Natural killer cell (primary cell): ENCODE measurements at regions not wholly inside any gene's neighbourhood (a gene's known extent, or its start where the extent isn't known, plus 50 kb on each side); places are given as distances from the start of the nearest gene placed in this dataset.

Experiments
- ATAC-seq, 3 donors: fragments of 150-1000 bp in 2 of 3; fragments of 200-7000 bp in 1 of 3; cut with Tn5 transposase; 1 replicate in 1 of 3; 2 replicates in 2 of 3; pipeline ENCODE4 v1.10.0; 2021; ENCODE audit warnings: mild to moderate bottlenecking in 2 of 3, moderate library complexity in 2 of 3
- DNase-seq, 2 donors: peaks; one replicate each; pipeline versions ENCODE4 v3.0.0 to v3.0.0-alpha.2; 2013 to 2021; ENCODE audit warnings: mixed read lengths in 1 of 2
- H3K27ac ChIP-seq: one replicate; pipeline ENCODE4 v1.5.1; 2013; ENCODE audit warnings: mild to moderate bottlenecking, low read length
- H3K27me3 ChIP-seq: one replicate; pipeline ENCODE4 v1.6.1; 2013; ENCODE audit warnings: low read length; ENCODE audit not compliant: control insufficient read depth, insufficient read depth
- H3K36me3 ChIP-seq: one replicate; pipeline ENCODE4 v1.6.1; 2013; ENCODE audit warnings: low read length; ENCODE audit not compliant: control insufficient read depth, insufficient read depth
- H3K4me1 ChIP-seq: one replicate; pipeline ENCODE4 v1.6.1; 2013; ENCODE audit warnings: low read length; ENCODE audit not compliant: control insufficient read depth, insufficient read depth
- H3K4me3 ChIP-seq: one replicate; pipeline ENCODE4 v1.5.1; 2013; ENCODE audit warnings: low read length
- H3K9me3 ChIP-seq: one replicate; pipeline ENCODE4 v1.6.1; 2013; ENCODE audit warnings: low read length; ENCODE audit not compliant: control insufficient read depth, insufficient read depth
- H3K27ac Mint-ChIP-seq, 2 donors: one replicate each; pipeline ENCODE4 v1.8.0; 2022; ENCODE audit warnings: mild to moderate bottlenecking in 2 of 2, mixed read lengths in 2 of 2, moderate library complexity in 1 of 2
- H3K27me3 Mint-ChIP-seq, 2 donors: one replicate each; pipeline ENCODE4 v1.8.0; 2022; ENCODE audit warnings: low read depth in 2 of 2, mixed read lengths in 2 of 2
- H3K36me3 Mint-ChIP-seq: one replicate; pipeline ENCODE4 v1.8.0; 2022; ENCODE audit warnings: mixed read lengths
- H3K4me1 Mint-ChIP-seq, 2 donors: one replicate each; pipeline ENCODE4 v1.8.0; 2022; ENCODE audit warnings: mixed read lengths in 2 of 2
- H3K4me3 Mint-ChIP-seq: one replicate; pipeline ENCODE4 v1.8.0; 2022; ENCODE audit warnings: mild to moderate bottlenecking, moderate library complexity, mixed read lengths
- H3K9me3 Mint-ChIP-seq, 2 donors: one replicate each; pipeline ENCODE4 v1.8.0; 2022; ENCODE audit warnings: mixed read lengths in 2 of 2
- CTCF ChIP-seq: fragments of 200-600 bp; IDR thresholded peaks from one replicate; pipeline ENCODE4 v1.8.0; 2022; ENCODE audit warnings: antibody characterized with exemption
- WGBS: methylation state at CpG from one replicate; pipeline ENCODE4 v1.1.7; 2013; ENCODE audit warnings: missing lambda C conversion rate; ENCODE audit not compliant: insufficient coverage; 5-methylcytosine and 5-hydroxymethylcytosine counted together
- intact Hi-C: fragments of 100-400 bp; cut with micrococcal nuclease; formaldehyde crosslinking; loops from one replicate; pipeline ENCODE4 v1.14.2; 2022

GRCh38 chr4:166499820-166500219 is 626.8 kb downstream of the TLL1 start:
- no peak overlapping the region for H3K27ac ChIP-seq
- intact Hi-C loops: no loop called here
- WGBS: 13% methylated on average over 4 of the region's 4 CpGs
- no peaks in the 10 kb centered on the region for H3K4me1 Mint-ChIP-seq
- no peaks in the 10 kb centered on the region for H3K27me3 Mint-ChIP-seq
- H3K27me3 ChIP-seq: no peaks in the 10 kb centered on the region
- no peaks in the 10 kb centered on the region for H3K4me1 ChIP-seq
- H3K9me3 Mint-ChIP-seq: peaks cover 22 to 24% of the 10 kb centered on the region in 2 donors
- no peak for TF ChIP-seq CTCF
- ATAC-seq: no peak
- H3K4me3 ChIP-seq: no peak overlapping the region
- no peaks in the 10 kb centered on the region for H3K9me3 ChIP-seq
- no peak overlapping the region for H3K4me3 Mint-ChIP-seq
- H3K36me3 Mint-ChIP-seq: peaks cover 7% of the 10 kb centered on the region
- H3K27ac Mint-ChIP-seq: no peak overlapping the region
- no peaks in the 10 kb centered on the region for H3K36me3 ChIP-seq
- no peak for DNase-seq

DNA sequence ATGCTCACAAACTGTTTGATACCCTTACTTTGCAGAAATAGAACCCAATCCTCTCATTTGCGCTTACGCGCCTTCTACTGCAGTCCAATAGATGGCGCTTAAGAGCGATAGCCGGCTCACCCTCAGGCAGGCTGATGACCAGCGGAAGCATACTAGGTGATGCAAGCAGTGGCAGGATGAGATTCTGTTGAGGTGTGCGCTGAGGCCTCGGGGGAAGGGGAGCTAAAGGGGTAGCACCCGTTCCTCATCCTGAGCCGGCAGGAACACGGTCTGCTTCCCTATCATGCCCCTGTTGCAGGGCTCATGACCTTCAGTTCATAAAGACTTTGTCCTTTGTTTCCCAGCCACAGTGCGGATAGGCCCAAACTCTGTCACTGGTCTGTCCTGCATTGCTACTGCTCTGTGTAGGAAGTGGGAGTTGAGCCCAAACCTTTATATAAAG is 628.9 kb downstream of the TLL1 start:
- DNase-seq: no peak
- no peak overlapping the region for H3K4me3 ChIP-seq
- H3K36me3 ChIP-seq: no peaks in the 10 kb centered on the region
- Mint-ChIP-seq H3K4me1 (no peaks in the 10 kb centered on the region), H3K36me3 (peaks cover 7% of the 10 kb centered on the region), H3K4me3 (no peak overlapping the region), H3K27me3 (no peaks in the 10 kb centered on the region), H3K9me3 (peaks cover 24% of the 10 kb centered on the region in 2 donors), H3K27ac (no peak overlapping the region)
- no peaks in the 10 kb centered on the region for H3K9me3 ChIP-seq
- TF ChIP-seq CTCF: no peak
- intact Hi-C loops: no loop called here
- H3K27me3 ChIP-seq: no peaks in the 10 kb centered on the region
- H3K4me1 ChIP-seq: no peaks in the 10 kb centered on the region
- H3K27ac ChIP-seq: no peak overlapping the region
- 67% methylated on average over 13 of the region's 13 CpGs for WGBS
- ATAC-seq: peak in 1 of 3 donors; percentile 17

DNA sequence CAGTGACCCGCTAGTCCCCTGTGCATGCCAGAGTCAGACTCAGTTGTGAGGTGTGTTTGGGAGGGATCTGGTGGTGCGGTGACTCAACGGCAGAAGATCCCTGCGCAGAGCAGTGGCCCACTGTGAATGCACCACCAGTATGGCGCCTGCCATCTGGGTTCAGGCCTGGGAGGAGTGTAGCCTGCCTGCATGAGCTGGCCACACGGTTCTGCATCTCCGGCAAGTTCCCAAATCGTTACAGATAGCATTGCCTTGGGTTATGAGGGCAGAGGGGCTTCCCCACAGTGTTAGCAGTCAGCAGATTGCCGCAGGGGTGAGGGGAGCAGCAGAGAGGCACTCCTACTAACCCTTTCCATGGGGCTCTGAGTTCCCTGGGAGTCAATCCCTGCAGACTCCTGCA is 629.6 kb downstream of the TLL1 start:
- Mint-ChIP-seq H3K4me1 (no peaks in the 10 kb centered on the region), H3K9me3 (peaks cover 23 to 25% of the 10 kb centered on the region in 2 donors), H3K27ac (no peak overlapping the region), H3K4me3 (no peak overlapping the region), H3K36me3 (peaks cover 7% of the 10 kb centered on the region), H3K27me3 (no peaks in the 10 kb centered on the region)
- H3K4me3 ChIP-seq: no peak overlapping the region
- WGBS: 88% methylated on average over 9 of the region's 9 CpGs
- no peaks in the 10 kb centered on the region for H3K9me3 ChIP-seq
- DNase-seq (no peak), ATAC-seq (no peak)
- intact Hi-C loops: no loop called here
- no peaks in the 10 kb centered on the region for H3K27me3 ChIP-seq
- H3K27ac ChIP-seq: no peak overlapping the region
- no peaks in the 10 kb centered on the region for H3K4me1 ChIP-seq
- no peaks in the 10 kb centered on the region for H3K36me3 ChIP-seq
- no peak for TF ChIP-seq CTCF

DNA sequence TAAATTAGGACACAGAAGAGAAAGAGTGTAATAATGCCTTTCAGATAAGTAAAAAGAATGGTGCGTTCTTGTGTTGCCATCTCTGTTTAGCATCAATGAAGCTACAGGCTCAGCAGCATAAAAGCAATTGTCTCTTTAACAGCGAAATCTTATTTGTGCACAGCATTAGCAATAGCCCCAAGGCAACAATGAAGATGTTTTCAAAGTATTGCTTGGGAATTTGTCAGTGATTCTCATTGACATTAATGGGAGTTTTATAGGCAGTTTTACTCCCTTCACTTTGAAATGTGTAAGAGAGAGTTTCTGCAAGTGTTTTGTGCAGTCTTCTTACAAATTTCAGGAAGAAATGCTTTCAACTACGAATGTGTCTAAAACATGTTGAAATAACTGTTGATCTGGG is 633.0 kb downstream of the TLL1 start:
- Mint-ChIP-seq H3K9me3 (peaks cover 15 to 16% of the 10 kb centered on the region in 2 donors), H3K27me3 (no peaks in the 10 kb centered on the region), H3K27ac (no peak overlapping the region), H3K4me3 (no peak overlapping the region), H3K36me3 (no peaks in the 10 kb centered on the region), H3K4me1 (no peaks in the 10 kb centered on the region)
- Histone ChIP-seq H3K36me3 (no peaks in the 10 kb centered on the region), H3K4me1 (no peaks in the 10 kb centered on the region), H3K27ac (no peak overlapping the region), H3K9me3 (no peaks in the 10 kb centered on the region), H3K27me3 (no peaks in the 10 kb centered on the region), H3K4me3 (no peak overlapping the region)
- ATAC-seq (no peak), DNase-seq (no peak)
- whole genome bisulfite sequencing: 85% methylated on average over 3 of the region's 3 CpGs
- TF ChIP-seq CTCF: no peak
- intact Hi-C loops: no loop called here
